ENCODE measurements at regions not wholly inside any gene's neighbourhood (a gene's known extent, or its start where the extent isn't known, plus 50 kb on each side); places are given as distances from the start of the nearest gene placed in this dataset.

DNA sequence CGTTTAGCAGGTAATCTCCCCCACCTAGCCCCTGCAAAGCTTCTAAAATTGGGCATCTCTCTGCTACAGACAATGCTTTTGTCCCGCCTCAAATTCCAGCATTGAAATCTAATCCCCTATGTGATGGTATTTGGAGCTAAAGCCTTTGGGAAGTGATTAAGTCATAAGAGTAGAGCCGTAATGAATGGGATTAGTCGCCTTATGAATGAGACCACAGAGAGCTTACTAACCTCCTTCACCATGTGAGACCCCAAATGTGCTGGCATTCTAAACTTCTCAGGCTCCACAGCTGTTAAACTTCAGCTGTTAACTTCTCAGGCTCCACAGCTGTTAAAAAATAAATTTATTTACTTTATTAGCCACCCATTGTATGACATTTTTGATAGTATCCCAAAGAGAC is 374.2 kb upstream of the BCHE start (continued):
- no peak for TF ChIP-seq EZH2phosphoT487 (IDR thresholded peaks at IDR 0.05; ENCODE audit: borderline replicate concordance, low read depth)

DNA sequence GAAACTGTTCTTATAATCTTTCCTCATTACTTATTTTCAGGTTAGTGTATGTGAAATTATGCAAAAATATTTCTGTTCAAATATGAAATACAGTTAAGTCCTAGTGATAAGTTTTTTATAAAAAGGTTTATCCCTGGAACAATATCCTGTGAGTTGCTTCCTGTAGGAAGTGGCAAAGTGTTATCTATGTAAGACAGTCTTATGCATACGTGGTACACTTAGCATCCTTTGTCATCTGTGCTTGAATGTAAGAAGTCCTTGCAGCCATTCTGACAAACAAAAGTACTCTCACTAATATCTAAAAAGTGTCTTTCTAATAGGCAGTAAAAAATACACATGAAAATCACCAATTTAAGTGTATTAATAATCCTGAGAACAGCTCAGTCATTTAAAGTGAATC is 372.5 kb upstream of the BCHE start:
- H3K79me2 ChIP-seq (ENCODE audit: insufficient read depth) = no peaks in the 10 kb centered on the region
- H3K9ac ChIP-seq = no peak overlapping the region
- TF ChIP-seq MXI1 (IDR thresholded peaks at IDR 0.05; ENCODE audit: low read depth, low read length) = no peak
- no peak for TF ChIP-seq FOXM1 (IDR thresholded peaks at IDR 0.05; ENCODE audit: low read depth)
- no peak for TF ChIP-seq FOXJ3 (CRISPR knock-in tag; IDR thresholded peaks at IDR 0.05)
- TF ChIP-seq, protein P1, sequence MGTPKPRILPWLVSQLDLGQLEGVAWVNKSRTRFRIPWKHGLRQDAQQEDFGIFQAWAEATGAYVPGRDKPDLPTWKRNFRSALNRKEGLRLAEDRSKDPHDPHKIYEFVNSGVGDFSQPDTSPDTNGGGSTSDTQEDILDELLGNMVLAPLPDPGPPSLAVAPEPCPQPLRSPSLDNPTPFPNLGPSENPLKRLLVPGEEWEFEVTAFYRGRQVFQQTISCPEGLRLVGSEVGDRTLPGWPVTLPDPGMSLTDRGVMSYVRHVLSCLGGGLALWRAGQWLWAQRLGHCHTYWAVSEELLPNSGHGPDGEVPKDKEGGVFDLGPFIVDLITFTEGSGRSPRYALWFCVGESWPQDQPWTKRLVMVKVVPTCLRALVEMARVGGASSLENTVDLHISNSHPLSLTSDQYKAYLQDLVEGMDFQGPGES (IDR thresholded peaks at IDR 0.05; ENCODE audit: low read depth, low read length) = no peak
- no peak for TF ChIP-seq YY1 (IDR thresholded peaks at IDR 0.05; ENCODE audit: low read depth)
- TF ChIP-seq POLR2AphosphoS5 (IDR thresholded peaks at IDR 0.05; ENCODE audit: low read depth, low read length) = no peak
- TF ChIP-seq, protein P2, sequence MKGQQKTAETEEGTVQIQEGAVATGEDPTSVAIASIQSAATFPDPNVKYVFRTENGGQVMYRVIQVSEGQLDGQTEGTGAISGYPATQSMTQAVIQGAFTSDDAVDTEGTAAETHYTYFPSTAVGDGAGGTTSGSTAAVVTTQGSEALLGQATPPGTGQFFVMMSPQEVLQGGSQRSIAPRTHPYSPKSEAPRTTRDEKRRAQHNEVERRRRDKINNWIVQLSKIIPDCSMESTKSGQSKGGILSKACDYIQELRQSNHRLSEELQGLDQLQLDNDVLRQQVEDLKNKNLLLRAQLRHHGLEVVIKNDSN (IDR thresholded peaks at IDR 0.05; ENCODE audit: borderline replicate concordance, low read depth) = no peak
- TF ChIP-seq, protein P3, sequence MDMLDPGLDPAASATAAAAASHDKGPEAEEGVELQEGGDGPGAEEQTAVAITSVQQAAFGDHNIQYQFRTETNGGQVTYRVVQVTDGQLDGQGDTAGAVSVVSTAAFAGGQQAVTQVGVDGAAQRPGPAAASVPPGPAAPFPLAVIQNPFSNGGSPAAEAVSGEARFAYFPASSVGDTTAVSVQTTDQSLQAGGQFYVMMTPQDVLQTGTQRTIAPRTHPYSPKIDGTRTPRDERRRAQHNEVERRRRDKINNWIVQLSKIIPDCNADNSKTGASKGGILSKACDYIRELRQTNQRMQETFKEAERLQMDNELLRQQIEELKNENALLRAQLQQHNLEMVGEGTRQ (IDR thresholded peaks at IDR 0.05; ENCODE audit: borderline replicate concordance, low read depth, low read length) = no peak
- TF ChIP-seq TCF12 (IDR thresholded peaks at IDR 0.05) = no peak
- no peak for TF ChIP-seq MEF2A (IDR thresholded peaks at IDR 0.05; ENCODE audit: borderline replicate concordance, low read depth)
- TF ChIP-seq, protein P4, sequence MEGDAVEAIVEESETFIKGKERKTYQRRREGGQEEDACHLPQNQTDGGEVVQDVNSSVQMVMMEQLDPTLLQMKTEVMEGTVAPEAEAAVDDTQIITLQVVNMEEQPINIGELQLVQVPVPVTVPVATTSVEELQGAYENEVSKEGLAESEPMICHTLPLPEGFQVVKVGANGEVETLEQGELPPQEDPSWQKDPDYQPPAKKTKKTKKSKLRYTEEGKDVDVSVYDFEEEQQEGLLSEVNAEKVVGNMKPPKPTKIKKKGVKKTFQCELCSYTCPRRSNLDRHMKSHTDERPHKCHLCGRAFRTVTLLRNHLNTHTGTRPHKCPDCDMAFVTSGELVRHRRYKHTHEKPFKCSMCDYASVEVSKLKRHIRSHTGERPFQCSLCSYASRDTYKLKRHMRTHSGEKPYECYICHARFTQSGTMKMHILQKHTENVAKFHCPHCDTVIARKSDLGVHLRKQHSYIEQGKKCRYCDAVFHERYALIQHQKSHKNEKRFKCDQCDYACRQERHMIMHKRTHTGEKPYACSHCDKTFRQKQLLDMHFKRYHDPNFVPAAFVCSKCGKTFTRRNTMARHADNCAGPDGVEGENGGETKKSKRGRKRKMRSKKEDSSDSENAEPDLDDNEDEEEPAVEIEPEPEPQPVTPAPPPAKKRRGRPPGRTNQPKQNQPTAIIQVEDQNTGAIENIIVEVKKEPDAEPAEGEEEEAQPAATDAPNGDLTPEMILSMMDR (IDR thresholded peaks at IDR 0.05) = no peak
- no peak for TF ChIP-seq RXRA (IDR thresholded peaks at IDR 0.05; ENCODE audit: borderline replicate concordance, low read depth)
- TF ChIP-seq NRF1 (IDR thresholded peaks at IDR 0.05; ENCODE audit: low read depth, low read length) = no peak
- TF ChIP-seq, protein P5, sequence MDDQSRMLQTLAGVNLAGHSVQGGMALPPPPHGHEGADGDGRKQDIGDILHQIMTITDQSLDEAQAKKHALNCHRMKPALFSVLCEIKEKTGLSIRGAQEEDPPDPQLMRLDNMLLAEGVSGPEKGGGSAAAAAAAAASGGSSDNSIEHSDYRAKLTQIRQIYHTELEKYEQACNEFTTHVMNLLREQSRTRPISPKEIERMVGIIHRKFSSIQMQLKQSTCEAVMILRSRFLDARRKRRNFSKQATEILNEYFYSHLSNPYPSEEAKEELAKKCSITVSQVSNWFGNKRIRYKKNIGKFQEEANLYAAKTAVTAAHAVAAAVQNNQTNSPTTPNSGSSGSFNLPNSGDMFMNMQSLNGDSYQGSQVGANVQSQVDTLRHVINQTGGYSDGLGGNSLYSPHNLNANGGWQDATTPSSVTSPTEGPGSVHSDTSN (IDR thresholded peaks at IDR 0.05) = no peak
- TF ChIP-seq TAF1 (IDR thresholded peaks at IDR 0.05; ENCODE audit: borderline replicate concordance, low read depth, low read length) = no peak
- no peak for TF ChIP-seq GABPA (IDR thresholded peaks at IDR 0.05; ENCODE audit: low read depth)
- no peak for TF ChIP-seq GATA2 (CRISPR knock-in tag; IDR thresholded peaks at IDR 0.05)
- H4K20me1 ChIP-seq (ENCODE audit: insufficient read depth) = no peaks in the 10 kb centered on the region
- no peaks in the 10 kb centered on the region for H3K27me3 ChIP-seq (ENCODE audit: insufficient read depth)
- no peak for DNase-seq
- H2AFZ ChIP-seq (ENCODE audit: low read depth) = no peak overlapping the region
- no peak overlapping the region for H3K4me3 ChIP-seq (ENCODE audit: low read depth in 2 of 2, low read length in 1 of 2)
- H3K36me3 ChIP-seq (replicated peaks in 1 of 2; ENCODE audit: control insufficient read depth in 1 of 2, insufficient read depth in 2 of 2, low read length in 1 of 2) = no peaks in the 10 kb centered on the region
- no peaks in the 10 kb centered on the region for H3F3A ChIP-seq (replicated peaks; ENCODE audit: insufficient read depth)
- no peaks in the 10 kb centered on the region for H3K4me1 ChIP-seq (ENCODE audit: control insufficient read depth in 1 of 2, insufficient read depth in 2 of 2, low read depth in 1 of 2, low read length in 1 of 2)
- H3K4me2 ChIP-seq = no peak overlapping the region
- CTCF ChIA-PET = no interaction called here
- H3K9me2 ChIP-seq = no peaks in the 10 kb centered on the region
- H3K9me3 ChIP-seq = no peaks in the 10 kb centered on the region
- POLR2A ChIA-PET = no interaction called here
- H3K27ac ChIP-seq (ENCODE audit: low read depth in 2 of 2, low read length in 1 of 2) = no peak overlapping the region
- 4% methylated on average over 1 of the region's 1 CpG for WGBS (ENCODE audit: low lambda C conversion rate)
